Activated CD4-positive, alpha-beta T cell treated with anti-CD3 and anti-CD28 coated beads, Interleukin-2, amount 50 U/mL, for 24 hours (primary cell): ENCODE measurements at regions not wholly inside any gene's neighbourhood (a gene's known extent, or its start where the extent isn't known, plus 50 kb on each side); places are given as distances from the start of the nearest gene placed in this dataset.
"Not testable (repeated sequence)": the region's sequence is repeated elsewhere in the genome, so short reads cannot be mapped to it uniquely, and the experiment has no call there.

ENCODE experiments used
- DNase-seq, 2 donors: peaks; one replicate each; pipeline ENCODE4 v3.0.0-alpha.2; 2020; ENCODE audit warnings: low read depth in 1 of 2, low spot score in 1 of 2

- no peak for DNase-seq
These were observed 81.4 kb downstream of the ALOX5AP start for GRCh38 chr13:30816736-30817135.

GRCh38 chr13:30818323-30818960 lies 83.1 kb downstream of the ALOX5AP start:
- no peak for DNase-seq

GRCh38 chr13:30819136-30819888 lies 84.0 kb downstream of the ALOX5AP start:
- no peak for DNase-seq

- DNase-seq, result no peak
These were observed 84.7 kb upstream of the MEDAG start for GRCh38 chr13:30821421-30821820.

- no peak for DNase-seq
These were observed 81.4 kb upstream of the MEDAG start for GRCh38 chr13:30824651-30825050.

- DNase-seq, result no peak
These were observed 79.0 kb upstream of the MEDAG start for GRCh38 chr13:30826911-30827577.

- no peak for DNase-seq
These were observed 78.5 kb upstream of the MEDAG start for GRCh38 chr13:30827578-30827925.

- no peak for DNase-seq
These were observed 76.8 kb upstream of the MEDAG start for GRCh38 chr13:30829145-30829832.

- no peak for DNase-seq
These were observed 76.0 kb upstream of the MEDAG start for GRCh38 chr13:30829833-30830637.

- DNase-seq, result no peak
These were observed 75.5 kb upstream of the MEDAG start for GRCh38 chr13:30830638-30830965.

GRCh38 chr13:30831515-30831914 lies 74.6 kb upstream of the MEDAG start:
- no peak for DNase-seq

GRCh38 chr13:30832377-30832776 lies 73.7 kb upstream of the MEDAG start:
- DNase-seq, result no peak

- peak; percentile 9 to 14 for DNase-seq
These were observed 73.2 kb upstream of the MEDAG start for GRCh38 chr13:30832845-30833332.

GRCh38 chr13:30835442-30835841 lies 70.6 kb upstream of the MEDAG start:
- no peak for DNase-seq

GRCh38 chr13:30837227-30838159 lies 68.6 kb upstream of the MEDAG start:
- no peak for DNase-seq

GRCh38 chr13:30839636-30840035 lies 66.4 kb upstream of the MEDAG start:
- not testable (repeated sequence) for DNase-seq

GRCh38 chr13:30840515-30840914 lies 65.6 kb upstream of the MEDAG start:
- no peak for DNase-seq

- no peak for DNase-seq
These were observed 64.9 kb upstream of the MEDAG start for GRCh38 chr13:30841154-30841553.

GRCh38 chr13:30843548-30843947 lies 62.5 kb upstream of the MEDAG start:
- DNase-seq, result no peak
